ENCODE measurements at regions not wholly inside any gene's neighbourhood (a gene's known extent, or its start where the extent isn't known, plus 50 kb on each side); places are given as distances from the start of the nearest gene placed in this dataset.
A peak's percentile ranks its signal among the peaks of the same experiment; 100 is the strongest.

DNA sequence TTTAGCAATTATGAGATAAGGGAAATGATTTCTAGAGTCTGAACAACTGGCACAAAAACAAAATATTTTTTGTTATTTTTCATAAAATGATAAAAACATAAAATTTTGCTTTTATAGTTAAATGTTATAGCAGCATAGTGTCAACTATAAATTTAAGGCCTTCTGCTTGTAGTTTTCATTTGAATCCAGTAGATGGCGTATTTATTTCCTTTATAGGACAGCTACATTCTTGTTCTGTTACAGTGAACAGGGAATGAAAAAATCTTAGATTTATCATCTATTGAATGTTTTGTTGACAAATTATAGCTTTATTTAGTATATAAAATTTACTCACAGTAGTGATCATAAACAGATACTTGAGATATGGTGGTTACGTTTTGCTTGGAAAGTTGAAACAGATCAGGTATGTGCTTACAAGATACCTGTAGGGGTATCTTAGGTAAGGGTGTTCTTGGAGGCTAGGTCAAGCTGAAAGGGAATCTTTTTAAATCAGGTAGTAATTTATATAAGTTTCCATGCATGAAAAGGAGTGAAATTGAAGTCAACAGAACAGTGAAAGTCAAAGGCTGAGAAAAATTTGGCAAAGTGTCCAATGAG, 239.3 kb upstream of the GRIN3A start:
- TF ChIP-seq POLR2A (IDR thresholded peaks at IDR 0.05): no peak
- TF ChIP-seq, protein P1, sequence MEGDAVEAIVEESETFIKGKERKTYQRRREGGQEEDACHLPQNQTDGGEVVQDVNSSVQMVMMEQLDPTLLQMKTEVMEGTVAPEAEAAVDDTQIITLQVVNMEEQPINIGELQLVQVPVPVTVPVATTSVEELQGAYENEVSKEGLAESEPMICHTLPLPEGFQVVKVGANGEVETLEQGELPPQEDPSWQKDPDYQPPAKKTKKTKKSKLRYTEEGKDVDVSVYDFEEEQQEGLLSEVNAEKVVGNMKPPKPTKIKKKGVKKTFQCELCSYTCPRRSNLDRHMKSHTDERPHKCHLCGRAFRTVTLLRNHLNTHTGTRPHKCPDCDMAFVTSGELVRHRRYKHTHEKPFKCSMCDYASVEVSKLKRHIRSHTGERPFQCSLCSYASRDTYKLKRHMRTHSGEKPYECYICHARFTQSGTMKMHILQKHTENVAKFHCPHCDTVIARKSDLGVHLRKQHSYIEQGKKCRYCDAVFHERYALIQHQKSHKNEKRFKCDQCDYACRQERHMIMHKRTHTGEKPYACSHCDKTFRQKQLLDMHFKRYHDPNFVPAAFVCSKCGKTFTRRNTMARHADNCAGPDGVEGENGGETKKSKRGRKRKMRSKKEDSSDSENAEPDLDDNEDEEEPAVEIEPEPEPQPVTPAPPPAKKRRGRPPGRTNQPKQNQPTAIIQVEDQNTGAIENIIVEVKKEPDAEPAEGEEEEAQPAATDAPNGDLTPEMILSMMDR (IDR thresholded peaks at IDR 0.05): peak in 3 of 4 experiments; percentile 20 to 47 (median 21)
